OCI-LY3 (cell line): ENCODE measurements at regions not wholly inside any gene's neighbourhood (a gene's known extent, or its start where the extent isn't known, plus 50 kb on each side); places are given as distances from the start of the nearest gene placed in this dataset.

Experiments used
- CTCF ChIP-seq: fragments of 200-600, 300-600 bp; sonication (generic); IDR thresholded peaks from 2 replicates; pipeline ENCODE4 v1.5.1; 2014; ENCODE audit warnings: antibody characterized with exemption, low read length, low read depth
- EZH2phosphoT487 ChIP-seq: fragments of 200-600 bp; shearing (Covaris generic); IDR thresholded peaks from 2 replicates; pipeline ENCODE4 v1.6.1; 2018; ENCODE audit warnings: antibody characterized with exemption, mixed run types, low read depth

GRCh38 chr9:81517954-81518353 lies 171.4 kb downstream of the TLE1 start:
- TF ChIP-seq CTCF (no peak), EZH2phosphoT487 (no peak)
